Astrocyte of the cerebellum (primary cell): ENCODE measurements at regions not wholly inside any gene's neighbourhood (a gene's known extent, or its start where the extent isn't known, plus 50 kb on each side); places are given as distances from the start of the nearest gene placed in this dataset.

Experiments used
- DNase-seq: peaks from one replicate; pipeline ENCODE4 v3.0.0-alpha.2; 2011; ENCODE audit warnings: low read depth
- H3K4me3 ChIP-seq: 2 replicates; pipeline ENCODE4 v1.5.1; 2011; ENCODE audit warnings: mild to moderate bottlenecking, low read depth, low read length, moderate library complexity
- CTCF ChIP-seq: IDR thresholded peaks from 2 replicates; pipeline ENCODE4 v1.5.1; 2012; ENCODE audit warnings: low read length, low read depth, moderate library complexity, mild to moderate bottlenecking; ENCODE audit errors: missing control alignments
- in situ Hi-C: cut with HindIII; loops from 2 replicates; pipeline ENCODE4 v1.10.0; 2017; ENCODE audit warnings: low sequenced_read_pairs

- in situ Hi-C loops = no loop called here
- DNase-seq = no peak
- TF ChIP-seq CTCF = no peak
- no peak overlapping the region for H3K4me3 ChIP-seq
Measured at GRCh38 chr4:38279077-38279476, 318.9 kb downstream of the PTTG2 start.

- in situ Hi-C loops = no loop called here
- no peak overlapping the region for H3K4me3 ChIP-seq
- no peak for TF ChIP-seq CTCF
- no peak for DNase-seq
Measured at GRCh38 chr4:38279650-38280322, 319.6 kb downstream of the PTTG2 start.

GRCh38 chr4:38280323-38280706, 320.1 kb downstream of the PTTG2 start:
- TF ChIP-seq CTCF = no peak
- in situ Hi-C loops = no loop called here
- no peak overlapping the region for H3K4me3 ChIP-seq
- DNase-seq = no peak

- in situ Hi-C loops = no loop called here
- TF ChIP-seq CTCF = no peak
- DNase-seq = peak; percentile 29
- H3K4me3 ChIP-seq = no peak overlapping the region
Measured at GRCh38 chr4:38281371-38282071, 321.3 kb downstream of the PTTG2 start.

GRCh38 chr4:38283724-38284123, 323.5 kb downstream of the PTTG2 start:
- no peak for DNase-seq
- no peak overlapping the region for H3K4me3 ChIP-seq
- no peak for TF ChIP-seq CTCF
- in situ Hi-C loops = no loop called here

- no peak for TF ChIP-seq CTCF
- in situ Hi-C loops = no loop called here
- DNase-seq = no peak
Measured at GRCh38 chr4:38284294-38285030, 324.3 kb downstream of the PTTG2 start.

More at GRCh38 chr4:38284294-38285030, 324.3 kb downstream of the PTTG2 start:
- no peak overlapping the region for H3K4me3 ChIP-seq
